CD4-positive, alpha-beta T cell (primary cell): ENCODE measurements at regions not wholly inside any gene's neighbourhood (a gene's known extent, or its start where the extent isn't known, plus 50 kb on each side); places are given as distances from the start of the nearest gene placed in this dataset.

Experiments
- ATAC-seq: fragments of 200-7000 bp; cut with Tn5 transposase; one replicate; pipeline ENCODE4 v1.10.0; 2022; ENCODE audit warnings: mild to moderate bottlenecking; ENCODE audit not compliant: poor library complexity
- CTCF ChIA-PET: fragments of 350-600 bp; sonication (Branson Sonifier 250); formaldehyde crosslinking; loops from one replicate; lab custom pipeline; 2021; ENCODE audit warnings: antibody characterized with exemption, inconsistent platforms; lab: Charles Lee
- POLR2A ChIA-PET: fragments of 350-600 bp; sonication (Branson Sonifier 250); formaldehyde crosslinking; loops from one replicate; lab custom pipeline; 2021; ENCODE audit warnings: antibody characterized with exemption, inconsistent platforms; lab: Charles Lee
- DNase-seq, 14 experiments: peaks; one replicate each; pipeline ENCODE4 v3.0.0-alpha.2; 2013 to 2020; ENCODE audit warnings: mixed read lengths in 2 of 14
- H3K27ac ChIP-seq, 2 donors: one replicate each; pipeline versions ENCODE4 v1.5.1 to v1.7.0; 2013; ENCODE audit warnings: low read length in 2 of 2, low read depth in 1 of 2, mild to moderate bottlenecking in 1 of 2
- H3K27me3 ChIP-seq, 2 experiments: 1 replicate in 1 of 2; 2 replicates in 1 of 2; pipeline versions ENCODE4 v1.6.1 to v1.7.0; 2013; ENCODE audit warnings: low read length in 2 of 2, control low read depth in 1 of 2, mild to moderate bottlenecking in 1 of 2, moderate library complexity in 1 of 2; ENCODE audit not compliant: insufficient read depth in 2 of 2, control insufficient read depth in 1 of 2
- H3K36me3 ChIP-seq: one replicate; pipeline ENCODE4 v1.6.1; 2013; ENCODE audit warnings: low read length, control low read depth; ENCODE audit not compliant: insufficient read depth
- H3K4me1 ChIP-seq: one replicate; pipeline ENCODE4 v1.6.1; 2013; ENCODE audit warnings: low read length, control low read depth; ENCODE audit not compliant: insufficient read depth
- H3K4me3 ChIP-seq: one replicate; pipeline ENCODE4 v1.5.1; 2013; ENCODE audit warnings: mild to moderate bottlenecking, low read length, moderate library complexity
- H3K9me3 ChIP-seq, 2 experiments: 1 replicate in 1 of 2; 2 replicates in 1 of 2; pipeline versions ENCODE4 v1.6.1 to v1.7.0; 2013; ENCODE audit warnings: low read length in 2 of 2, mild to moderate bottlenecking in 2 of 2, control low read depth in 1 of 2, moderate library complexity in 1 of 2; ENCODE audit not compliant: control insufficient read depth in 1 of 2, insufficient read depth in 1 of 2
- H3K27ac Mint-ChIP-seq: one replicate; pipeline ENCODE4 v1.8.0; 2020; ENCODE audit warnings: mixed read lengths
- H3K27me3 Mint-ChIP-seq: one replicate; pipeline ENCODE4 v1.8.0; 2021; ENCODE audit warnings: mixed read lengths
- H3K36me3 Mint-ChIP-seq: one replicate; pipeline ENCODE4 v1.8.0; 2021; ENCODE audit warnings: low read depth, mixed read lengths
- H3K4me1 Mint-ChIP-seq: one replicate; pipeline ENCODE4 v1.8.0; 2021; ENCODE audit warnings: low read depth, mixed read lengths
- H3K4me3 Mint-ChIP-seq: one replicate; pipeline ENCODE4 v1.8.0; 2020; ENCODE audit warnings: mild to moderate bottlenecking, mixed read lengths
- H3K9me3 Mint-ChIP-seq: one replicate; pipeline ENCODE4 v1.8.0; 2020; ENCODE audit warnings: mixed read lengths
- CTCF ChIP-seq: fragments of 200-600 bp; IDR thresholded peaks from one replicate; pipeline ENCODE4 v1.8.0; 2022; ENCODE audit warnings: antibody characterized with exemption, mild to moderate bottlenecking
- intact Hi-C, 2 experiments: fragments of 100-400 bp; cut with DNase I in 1 of 2; cut with micrococcal nuclease in 1 of 2; formaldehyde crosslinking; loops; one replicate each; pipeline versions ENCODE4 v1.15.1 to v1.9.0; 2023 to 2025; cut with DNase I, micrococcal nuclease

- no peaks in the 10 kb centered on the region for H3K4me1 ChIP-seq
- intact Hi-C loops: no loop called here
- ChIA-PET CTCF (no interaction called here), POLR2A (no interaction called here)
- DNase-seq (no peak), ATAC-seq (no peak)
- no peak for TF ChIP-seq CTCF
- no peaks in the 10 kb centered on the region for H3K27me3 ChIP-seq
- H3K4me1 Mint-ChIP-seq: no peaks in the 10 kb centered on the region
- H3K27me3 Mint-ChIP-seq: peaks cover 27% of the 10 kb centered on the region
- no peak overlapping the region for H3K4me3 Mint-ChIP-seq
- H3K27ac ChIP-seq: no peak overlapping the region
- H3K36me3 ChIP-seq: no peaks in the 10 kb centered on the region
- no peak overlapping the region for H3K27ac Mint-ChIP-seq
- H3K9me3 Mint-ChIP-seq: no peaks in the 10 kb centered on the region
- no peaks in the 10 kb centered on the region for H3K36me3 Mint-ChIP-seq
- no peaks in the 10 kb centered on the region for H3K9me3 ChIP-seq
- H3K4me3 ChIP-seq: no peak overlapping the region
Observed at GRCh38 chr5:34552686-34553085, 103.4 kb upstream of the RAI14 start.

- Mint-ChIP-seq H3K4me3 (no peak overlapping the region), H3K9me3 (no peaks in the 10 kb centered on the region), H3K4me1 (no peaks in the 10 kb centered on the region), H3K27me3 (peaks cover 26% of the 10 kb centered on the region), H3K27ac (no peak overlapping the region), H3K36me3 (no peaks in the 10 kb centered on the region)
- H3K9me3 ChIP-seq: no peaks in the 10 kb centered on the region
- no peaks in the 10 kb centered on the region for H3K27me3 ChIP-seq
- DNase-seq (no peak), ATAC-seq (no peak)
- no peaks in the 10 kb centered on the region for H3K4me1 ChIP-seq
- intact Hi-C loops: no loop called here
- CTCF ChIA-PET: no interaction called here
- no peaks in the 10 kb centered on the region for H3K36me3 ChIP-seq
- no peak overlapping the region for H3K4me3 ChIP-seq
- POLR2A ChIA-PET: no interaction called here
- H3K27ac ChIP-seq: no peak overlapping the region
- no peak for TF ChIP-seq CTCF
Observed at GRCh38 chr5:34553581-34553980, 102.5 kb upstream of the RAI14 start.

- H3K4me3 ChIP-seq: no peak overlapping the region
- POLR2A ChIA-PET: no interaction called here
- intact Hi-C loops: no loop called here
- Mint-ChIP-seq H3K4me1 (no peaks in the 10 kb centered on the region), H3K27ac (no peak overlapping the region), H3K27me3 (peaks cover 18% of the 10 kb centered on the region), H3K4me3 (no peak overlapping the region), H3K9me3 (no peaks in the 10 kb centered on the region), H3K36me3 (no peaks in the 10 kb centered on the region)
- no peak for TF ChIP-seq CTCF
- ATAC-seq: no peak
- H3K4me1 ChIP-seq: no peaks in the 10 kb centered on the region
- CTCF ChIA-PET: no interaction called here
- H3K27me3 ChIP-seq: no peaks in the 10 kb centered on the region
- no peak overlapping the region for H3K27ac ChIP-seq
- no peak for DNase-seq
- no peaks in the 10 kb centered on the region for H3K9me3 ChIP-seq
- no peaks in the 10 kb centered on the region for H3K36me3 ChIP-seq
Observed at GRCh38 chr5:34554641-34555040, 101.5 kb upstream of the RAI14 start.
